Stimulated activated CD8-positive, alpha-beta memory T cell treated with anti-CD3 and anti-CD28 coated beads, Interleukin-2, amount 100 ng/mL, for 1 hour (primary cell): ENCODE measurements at regions not wholly inside any gene's neighbourhood (a gene's known extent, or its start where the extent isn't known, plus 50 kb on each side); places are given as distances from the start of the nearest gene placed in this dataset.
"Not testable (repeated sequence)": the region's sequence is repeated elsewhere in the genome, so short reads cannot be mapped to it uniquely, and the experiment has no call there.

Source experiments
- DNase-seq, 2 donors: peaks; one replicate each; pipeline ENCODE4 v3.0.0-alpha.2; 2020; ENCODE audit warnings: low read depth in 2 of 2

GRCh38 chr20:24418731-24419130 is 50.7 kb upstream of the SYNDIG1 start:
- no peak for DNase-seq

- DNase-seq = no peak
Observed at GRCh38 chr20:24417485-24417884, 51.9 kb upstream of the SYNDIG1 start.

- not testable (repeated sequence) for DNase-seq
Observed at GRCh38 chr20:24415444-24415843, 54.0 kb upstream of the SYNDIG1 start.

GRCh38 chr20:24411834-24412216 is 57.6 kb upstream of the SYNDIG1 start:
- DNase-seq = no peak

- no peak for DNase-seq
Observed at GRCh38 chr20:24411003-24411833, 58.2 kb upstream of the SYNDIG1 start.

- no peak for DNase-seq
Observed at GRCh38 chr20:24407151-24407550, 62.3 kb upstream of the SYNDIG1 start.

GRCh38 chr20:24406750-24407149 is 62.7 kb upstream of the SYNDIG1 start:
- DNase-seq = no peak

GRCh38 chr20:24406251-24406650 is 63.2 kb upstream of the SYNDIG1 start:
- DNase-seq = no peak

GRCh38 chr20:24405810-24406209 is 63.6 kb upstream of the SYNDIG1 start:
- no peak for DNase-seq

GRCh38 chr20:24403406-24403805 is 66.0 kb upstream of the SYNDIG1 start:
- no peak for DNase-seq

- DNase-seq = no peak
Observed at GRCh38 chr20:24402188-24402587, 67.2 kb upstream of the SYNDIG1 start.

GRCh38 chr20:24395151-24395550 is 74.3 kb upstream of the SYNDIG1 start:
- no peak for DNase-seq

GRCh38 chr20:24393903-24394302 is 75.5 kb upstream of the SYNDIG1 start:
- no peak for DNase-seq

- no peak for DNase-seq
Observed at GRCh38 chr20:24392612-24393011, 76.8 kb upstream of the SYNDIG1 start.

GRCh38 chr20:24389686-24390085 is 79.7 kb upstream of the SYNDIG1 start:
- no peak for DNase-seq

- DNase-seq = no peak
Observed at GRCh38 chr20:24388828-24389380, 80.5 kb upstream of the SYNDIG1 start.

GRCh38 chr20:24385547-24385946 is 83.9 kb upstream of the SYNDIG1 start:
- DNase-seq = no peak

- no peak for DNase-seq
Observed at GRCh38 chr20:24384865-24385264, 84.6 kb upstream of the SYNDIG1 start.

GRCh38 chr20:24382743-24383142 is 86.7 kb upstream of the SYNDIG1 start:
- DNase-seq = no peak

- DNase-seq = no peak
Observed at GRCh38 chr20:24382331-24382730, 87.1 kb upstream of the SYNDIG1 start.

- no peak for DNase-seq
Observed at GRCh38 chr20:24381886-24382285, 87.5 kb upstream of the SYNDIG1 start.

GRCh38 chr20:24379484-24379927 is 89.9 kb upstream of the SYNDIG1 start:
- DNase-seq = no peak

GRCh38 chr20:24378661-24379483 is 90.6 kb upstream of the SYNDIG1 start:
- no peak for DNase-seq
